K562 (cell line): ENCODE measurements at regions not wholly inside any gene's neighbourhood (a gene's known extent, or its start where the extent isn't known, plus 50 kb on each side); places are given as distances from the start of the nearest gene placed in this dataset.

Experiments
- ATAC-seq: fragments of 200-7000 bp; cut with Tn5 transposase; 3 replicates; pipeline ENCODE4 v1.9.1; 2020; ENCODE audit warnings: moderate library complexity
- BruUV-seq: library from RNA; stranded (reverse); fragments of 400-500 nt; replicated peaks from 2 replicates; lab custom pipeline; 2021; lab: Mats Ljungman, UMichigan
- CTCF ChIA-PET: fragments of 300-600 bp; formaldehyde crosslinking; extraction: SDS; loops from one replicate; lab custom pipeline; 2021; ENCODE audit warnings: low intra/inter-chr PET ratio; lab: Yijun Ruan, JAX
- POLR2A ChIA-PET: fragments of 300-600, 350-650 bp; sonication (Branson Sonifier 250); formaldehyde crosslinking; extraction: SDS; loops from one replicate; lab custom pipeline; 2021; ENCODE audit warnings: antibody characterized with exemption, inconsistent platforms; lab: Yijun Ruan, JAX
- DNase-seq, 4 experiments: peaks; one replicate each; pipeline versions ENCODE4 v3.0.0 to v3.0.0-alpha.2; 2011 to 2018; ENCODE audit warnings: low spot score in 3 of 4, mixed read lengths in 3 of 4; ENCODE audit errors: extremely low read depth in 1 of 4
- FAIRE-seq: peaks from 2 replicates; lab custom pipeline; 2011; peaks lifted over from hg19 to GRCh38; lab: Jason Lieb, UNC
- H2AFZ ChIP-seq: 2 replicates; pipeline ENCODE4 v1.6.0; 2011; ENCODE audit warnings: low read depth, low read length, control low read depth, inconsistent platforms
- H3K27ac ChIP-seq: fragments of 200-600 bp; 3 replicates; pipeline ENCODE4 v1.8.0; 2011; ENCODE audit warnings: low read depth, mild to moderate bottlenecking, control low read depth, inconsistent platforms, low read length, moderate library complexity, mixed read lengths; ENCODE audit errors: extremely low read depth
- H3K27me3 ChIP-seq, 2 experiments: fragments of 300-600 bp in 1 of 2; 2 replicates in 1 of 2; 3 replicates in 1 of 2; pipeline versions ENCODE4 v1.6.0 to v1.8.0; 2011; ENCODE audit warnings: inconsistent platforms in 2 of 2, low read length in 2 of 2, mild to moderate bottlenecking in 1 of 2, mixed read lengths in 1 of 2, moderate library complexity in 1 of 2; ENCODE audit not compliant: control insufficient read depth in 2 of 2, insufficient read depth in 2 of 2
- H3K36me3 ChIP-seq: fragments of 300-600 bp; 3 replicates; pipeline ENCODE4 v1.8.0; 2011; ENCODE audit warnings: mild to moderate bottlenecking, low read length, inconsistent platforms; ENCODE audit not compliant: control insufficient read depth, insufficient read depth
- H3K4me1 ChIP-seq, 2 experiments: fragments of 200-600 bp in 1 of 2; replicated peaks in 1 of 2; 2 replicates in 1 of 2; 3 replicates in 1 of 2; pipeline versions ENCODE4 v1.5.1 to v1.8.0; 2011; ENCODE audit warnings: inconsistent platforms in 2 of 2, low read length in 2 of 2, mild to moderate bottlenecking in 1 of 2, mixed read lengths in 1 of 2, moderate library complexity in 1 of 2; ENCODE audit not compliant: control insufficient read depth in 2 of 2, insufficient read depth in 2 of 2
- H3K4me2 ChIP-seq: 2 replicates; pipeline ENCODE4 v1.6.1; 2011; ENCODE audit warnings: low read length, control low read depth, inconsistent platforms, mixed read lengths; ENCODE audit not compliant: insufficient read depth
- H3K4me3 ChIP-seq: fragments of 200-600 bp; sonication (generic), shearing (Covaris generic); 2 replicates; pipeline ENCODE4 v1.5.1; 2016; ENCODE audit warnings: control low read depth, inconsistent platforms
- H3K79me2 ChIP-seq: fragments of 200-600 bp; 3 replicates; pipeline ENCODE4 v1.8.0; 2011; ENCODE audit warnings: low read length, inconsistent platforms; ENCODE audit not compliant: control insufficient read depth, insufficient read depth
- H3K9ac ChIP-seq, 2 experiments: 2 replicates each; pipeline versions ENCODE4 v1.6.0 to v1.6.1; 2011; ENCODE audit warnings: low read depth in 2 of 2, low read length in 2 of 2, control low read depth in 1 of 2, inconsistent platforms in 1 of 2, mild to moderate bottlenecking in 1 of 2, mixed read lengths in 1 of 2; ENCODE audit not compliant: insufficient read depth in 1 of 2
- H3K9me1 ChIP-seq: one replicate; pipeline ENCODE4 v1.6.0; 2011; ENCODE audit warnings: inconsistent platforms, mild to moderate bottlenecking, low read length, moderate library complexity; ENCODE audit not compliant: control insufficient read depth, insufficient read depth
- H3K9me3 ChIP-seq: replicated peaks from 2 replicates; pipeline ENCODE4 v1.5.1; 2011; ENCODE audit warnings: low read depth, low read length, inconsistent platforms; ENCODE audit not compliant: control insufficient read depth, insufficient read depth
- H4K20me1 ChIP-seq: replicated peaks from 2 replicates; pipeline ENCODE4 v1.6.1; 2011; ENCODE audit warnings: low read length, inconsistent platforms, mixed read lengths; ENCODE audit not compliant: control insufficient read depth, insufficient read depth
- KAT7 ChIP-seq: sonication (generic); formaldehyde crosslinking; IDR thresholded peaks from 2 replicates; pipeline ENCODE4 v1.8.0; 2022; ENCODE audit warnings: missing genetic modification reagents, mild to moderate bottlenecking, borderline replicate concordance
- MCM2 ChIP-seq: fragments of 450-650 bp; IDR thresholded peaks from 2 replicates; pipeline ENCODE4 v1.6.1; 2017; ENCODE audit warnings: low read depth, mild to moderate bottlenecking
- RB1 ChIP-seq: fragments of 450-650 bp; IDR thresholded peaks from 2 replicates; pipeline ENCODE4 v1.6.1; 2017; ENCODE audit warnings: low read depth, mild to moderate bottlenecking
- RBBP5 ChIP-seq: fragments of 200-600 bp; sonication (generic); IDR thresholded peaks from 2 replicates; pipeline ENCODE4 v1.6.1; 2012; ENCODE audit warnings: borderline replicate concordance, mild to moderate bottlenecking, low read length, control low read depth, inconsistent platforms; ENCODE audit not compliant: insufficient read depth, poor library complexity, severe bottlenecking
- ZC3H4 ChIP-seq: sonication (generic); formaldehyde crosslinking; IDR thresholded peaks from 2 replicates; pipeline ENCODE4 v1.9.0; 2021; ENCODE audit warnings: missing genetic modification reagents, borderline replicate concordance
- WGBS: fragments of 100-300 bp; shearing (Covaris generic); methylation state at CpG from one replicate; pipeline ENCODE4 v1.1.6; 2016; ENCODE audit warnings: low coverage, mixed read lengths; ENCODE audit not compliant: insufficient coverage; ENCODE audit errors: missing lambda C conversion rate; 5-methylcytosine and 5-hydroxymethylcytosine counted together
- in situ Hi-C: fragments of 300-500 bp; cut with MboI; formaldehyde crosslinking; loops from 4 replicates; pipeline ENCODE4 v1.15.0; 2018; ENCODE audit warnings: inconsistent platforms, mixed read lengths
- intact Hi-C: fragments of 100-400 bp; cut with micrococcal nuclease; formaldehyde crosslinking; loops from 2 replicates; pipeline ENCODE4 v1.14.2; 2022
- TF ChIP-seq, protein P1 (sequence below): fragments of 450-650 bp; IDR thresholded peaks from 2 replicates; pipeline ENCODE4 v1.6.1; 2014; ENCODE audit warnings: low read depth, mild to moderate bottlenecking, moderate library complexity, borderline replicate concordance
- TF ChIP-seq, protein P2 (sequence below): sonication (generic); formaldehyde crosslinking; IDR thresholded peaks from 2 replicates; pipeline ENCODE4 v1.8.1; 2022; ENCODE audit warnings: missing genetic modification reagents
- TF ChIP-seq, protein P3 (sequence below): fragments of 250-450 bp; sonication (Bioruptor Pico); IDR thresholded peaks from 2 replicates; pipeline ENCODE4 v1.8.0; 2021; ENCODE audit warnings: moderate library complexity, mild to moderate bottlenecking, inconsistent platforms
- TF ChIP-seq, protein P4 (sequence below): fragments of 250-450 bp; sonication (Bioruptor Pico); IDR thresholded peaks from 2 replicates; pipeline ENCODE4 v1.8.0; 2022; ENCODE audit warnings: inconsistent platforms
- TF ChIP-seq, protein P5 (sequence below): fragments of 200-800 bp; sonication (Bioruptor generic); IDR thresholded peaks from 2 replicates; pipeline ENCODE4 v1.6.1; 2016; ENCODE audit warnings: missing genetic modification characterization, missing compliant biosample characterization

DNA sequence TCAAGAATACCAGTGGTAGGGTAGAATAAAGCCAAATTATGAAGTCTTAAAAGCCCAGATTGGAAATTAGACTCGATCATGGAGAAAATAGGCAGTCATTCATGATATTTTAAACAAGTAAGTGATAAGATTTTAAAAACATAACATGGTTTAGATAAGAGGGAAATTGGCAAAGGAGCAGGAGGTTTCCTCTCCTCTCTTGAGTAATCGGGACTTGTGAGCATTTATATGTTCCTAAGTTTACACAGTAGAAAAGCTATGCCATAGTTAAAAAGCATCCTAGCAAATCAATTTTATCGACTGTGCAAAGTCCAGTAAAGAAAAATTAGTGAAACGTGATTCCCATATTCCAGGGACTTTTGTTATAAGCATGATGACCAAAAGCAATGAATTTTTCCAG is 313.2 kb downstream of the AHR start:
- H4K20me1 ChIP-seq = no peaks in the 10 kb centered on the region
- ATAC-seq (no peak), FAIRE-seq (no peak), DNase-seq (no peak)
- ChIA-PET POLR2A (no interaction called here), CTCF (no interaction called here)
- H3K27me3 ChIP-seq = no peaks in the 10 kb centered on the region
- in situ Hi-C loops (no loop called here), intact Hi-C loops (no loop called here)
- H3K9me1 ChIP-seq = no peaks in the 10 kb centered on the region
- BruUV-seq = no TSS peak
- WGBS = 0% methylated on average over 4 of the region's 4 CpGs
- H3K4me3 ChIP-seq = no peak overlapping the region
- H3K27ac ChIP-seq = no peak overlapping the region
- H3K79me2 ChIP-seq = no peaks in the 10 kb centered on the region
- no peaks in the 10 kb centered on the region for H3K9me3 ChIP-seq
- H3K9ac ChIP-seq = no peak overlapping the region
- no peak overlapping the region for H3K4me2 ChIP-seq
- no peaks in the 10 kb centered on the region for H3K4me1 ChIP-seq
- no peaks in the 10 kb centered on the region for H3K36me3 ChIP-seq
- H2AFZ ChIP-seq = no peak overlapping the region
- TF ChIP-seq, protein P1, sequence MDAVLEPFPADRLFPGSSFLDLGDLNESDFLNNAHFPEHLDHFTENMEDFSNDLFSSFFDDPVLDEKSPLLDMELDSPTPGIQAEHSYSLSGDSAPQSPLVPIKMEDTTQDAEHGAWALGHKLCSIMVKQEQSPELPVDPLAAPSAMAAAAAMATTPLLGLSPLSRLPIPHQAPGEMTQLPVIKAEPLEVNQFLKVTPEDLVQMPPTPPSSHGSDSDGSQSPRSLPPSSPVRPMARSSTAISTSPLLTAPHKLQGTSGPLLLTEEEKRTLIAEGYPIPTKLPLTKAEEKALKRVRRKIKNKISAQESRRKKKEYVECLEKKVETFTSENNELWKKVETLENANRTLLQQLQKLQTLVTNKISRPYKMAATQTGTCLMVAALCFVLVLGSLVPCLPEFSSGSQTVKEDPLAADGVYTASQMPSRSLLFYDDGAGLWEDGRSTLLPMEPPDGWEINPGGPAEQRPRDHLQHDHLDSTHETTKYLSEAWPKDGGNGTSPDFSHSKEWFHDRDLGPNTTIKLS = no peak
- TF ChIP-seq ZC3H4 (CRISPR knock-in tag) = no peak
- TF ChIP-seq, protein P2, sequence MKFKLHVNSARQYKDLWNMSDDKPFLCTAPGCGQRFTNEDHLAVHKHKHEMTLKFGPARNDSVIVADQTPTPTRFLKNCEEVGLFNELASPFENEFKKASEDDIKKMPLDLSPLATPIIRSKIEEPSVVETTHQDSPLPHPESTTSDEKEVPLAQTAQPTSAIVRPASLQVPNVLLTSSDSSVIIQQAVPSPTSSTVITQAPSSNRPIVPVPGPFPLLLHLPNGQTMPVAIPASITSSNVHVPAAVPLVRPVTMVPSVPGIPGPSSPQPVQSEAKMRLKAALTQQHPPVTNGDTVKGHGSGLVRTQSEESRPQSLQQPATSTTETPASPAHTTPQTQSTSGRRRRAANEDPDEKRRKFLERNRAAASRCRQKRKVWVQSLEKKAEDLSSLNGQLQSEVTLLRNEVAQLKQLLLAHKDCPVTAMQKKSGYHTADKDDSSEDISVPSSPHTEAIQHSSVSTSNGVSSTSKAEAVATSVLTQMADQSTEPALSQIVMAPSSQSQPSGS = no peak
- no peak for TF ChIP-seq RBBP5
- TF ChIP-seq RB1 = no peak
- no peak for TF ChIP-seq MCM2
- TF ChIP-seq, protein P3, sequence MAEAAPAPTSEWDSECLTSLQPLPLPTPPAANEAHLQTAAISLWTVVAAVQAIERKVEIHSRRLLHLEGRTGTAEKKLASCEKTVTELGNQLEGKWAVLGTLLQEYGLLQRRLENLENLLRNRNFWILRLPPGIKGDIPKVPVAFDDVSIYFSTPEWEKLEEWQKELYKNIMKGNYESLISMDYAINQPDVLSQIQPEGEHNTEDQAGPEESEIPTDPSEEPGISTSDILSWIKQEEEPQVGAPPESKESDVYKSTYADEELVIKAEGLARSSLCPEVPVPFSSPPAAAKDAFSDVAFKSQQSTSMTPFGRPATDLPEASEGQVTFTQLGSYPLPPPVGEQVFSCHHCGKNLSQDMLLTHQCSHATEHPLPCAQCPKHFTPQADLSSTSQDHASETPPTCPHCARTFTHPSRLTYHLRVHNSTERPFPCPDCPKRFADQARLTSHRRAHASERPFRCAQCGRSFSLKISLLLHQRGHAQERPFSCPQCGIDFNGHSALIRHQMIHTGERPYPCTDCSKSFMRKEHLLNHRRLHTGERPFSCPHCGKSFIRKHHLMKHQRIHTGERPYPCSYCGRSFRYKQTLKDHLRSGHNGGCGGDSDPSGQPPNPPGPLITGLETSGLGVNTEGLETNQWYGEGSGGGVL (CRISPR knock-in tag) = no peak
- TF ChIP-seq KAT7 (CRISPR knock-in tag) = no peak
- TF ChIP-seq, protein P4, sequence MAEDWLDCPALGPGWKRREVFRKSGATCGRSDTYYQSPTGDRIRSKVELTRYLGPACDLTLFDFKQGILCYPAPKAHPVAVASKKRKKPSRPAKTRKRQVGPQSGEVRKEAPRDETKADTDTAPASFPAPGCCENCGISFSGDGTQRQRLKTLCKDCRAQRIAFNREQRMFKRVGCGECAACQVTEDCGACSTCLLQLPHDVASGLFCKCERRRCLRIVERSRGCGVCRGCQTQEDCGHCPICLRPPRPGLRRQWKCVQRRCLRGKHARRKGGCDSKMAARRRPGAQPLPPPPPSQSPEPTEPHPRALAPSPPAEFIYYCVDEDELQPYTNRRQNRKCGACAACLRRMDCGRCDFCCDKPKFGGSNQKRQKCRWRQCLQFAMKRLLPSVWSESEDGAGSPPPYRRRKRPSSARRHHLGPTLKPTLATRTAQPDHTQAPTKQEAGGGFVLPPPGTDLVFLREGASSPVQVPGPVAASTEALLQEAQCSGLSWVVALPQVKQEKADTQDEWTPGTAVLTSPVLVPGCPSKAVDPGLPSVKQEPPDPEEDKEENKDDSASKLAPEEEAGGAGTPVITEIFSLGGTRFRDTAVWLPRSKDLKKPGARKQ = no peak
- TF ChIP-seq, protein P5, sequence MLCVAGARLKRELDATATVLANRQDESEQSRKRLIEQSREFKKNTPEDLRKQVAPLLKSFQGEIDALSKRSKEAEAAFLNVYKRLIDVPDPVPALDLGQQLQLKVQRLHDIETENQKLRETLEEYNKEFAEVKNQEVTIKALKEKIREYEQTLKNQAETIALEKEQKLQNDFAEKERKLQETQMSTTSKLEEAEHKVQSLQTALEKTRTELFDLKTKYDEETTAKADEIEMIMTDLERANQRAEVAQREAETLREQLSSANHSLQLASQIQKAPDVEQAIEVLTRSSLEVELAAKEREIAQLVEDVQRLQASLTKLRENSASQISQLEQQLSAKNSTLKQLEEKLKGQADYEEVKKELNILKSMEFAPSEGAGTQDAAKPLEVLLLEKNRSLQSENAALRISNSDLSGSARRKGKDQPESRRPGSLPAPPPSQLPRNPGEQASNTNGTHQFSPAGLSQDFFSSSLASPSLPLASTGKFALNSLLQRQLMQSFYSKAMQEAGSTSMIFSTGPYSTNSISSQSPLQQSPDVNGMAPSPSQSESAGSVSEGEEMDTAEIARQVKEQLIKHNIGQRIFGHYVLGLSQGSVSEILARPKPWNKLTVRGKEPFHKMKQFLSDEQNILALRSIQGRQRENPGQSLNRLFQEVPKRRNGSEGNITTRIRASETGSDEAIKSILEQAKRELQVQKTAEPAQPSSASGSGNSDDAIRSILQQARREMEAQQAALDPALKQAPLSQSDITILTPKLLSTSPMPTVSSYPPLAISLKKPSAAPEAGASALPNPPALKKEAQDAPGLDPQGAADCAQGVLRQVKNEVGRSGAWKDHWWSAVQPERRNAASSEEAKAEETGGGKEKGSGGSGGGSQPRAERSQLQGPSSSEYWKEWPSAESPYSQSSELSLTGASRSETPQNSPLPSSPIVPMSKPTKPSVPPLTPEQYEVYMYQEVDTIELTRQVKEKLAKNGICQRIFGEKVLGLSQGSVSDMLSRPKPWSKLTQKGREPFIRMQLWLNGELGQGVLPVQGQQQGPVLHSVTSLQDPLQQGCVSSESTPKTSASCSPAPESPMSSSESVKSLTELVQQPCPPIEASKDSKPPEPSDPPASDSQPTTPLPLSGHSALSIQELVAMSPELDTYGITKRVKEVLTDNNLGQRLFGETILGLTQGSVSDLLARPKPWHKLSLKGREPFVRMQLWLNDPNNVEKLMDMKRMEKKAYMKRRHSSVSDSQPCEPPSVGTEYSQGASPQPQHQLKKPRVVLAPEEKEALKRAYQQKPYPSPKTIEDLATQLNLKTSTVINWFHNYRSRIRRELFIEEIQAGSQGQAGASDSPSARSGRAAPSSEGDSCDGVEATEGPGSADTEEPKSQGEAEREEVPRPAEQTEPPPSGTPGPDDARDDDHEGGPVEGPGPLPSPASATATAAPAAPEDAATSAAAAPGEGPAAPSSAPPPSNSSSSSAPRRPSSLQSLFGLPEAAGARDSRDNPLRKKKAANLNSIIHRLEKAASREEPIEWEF (CRISPR knock-in tag) = no peak
